Mammary epithelial cell (primary cell): ENCODE measurements at regions not wholly inside any gene's neighbourhood (a gene's known extent, or its start where the extent isn't known, plus 50 kb on each side); places are given as distances from the start of the nearest gene placed in this dataset.

ENCODE experiments used
- EZH2 ChIP-seq: IDR thresholded peaks from 2 replicates; pipeline ENCODE4 v1.6.1; 2012; ENCODE audit warnings: low read length, inconsistent platforms, borderline replicate concordance
- TF ChIP-seq, protein P1 (sequence below), 2 donors: IDR thresholded peaks in 1 of 2; conservative IDR thresholded peaks in 1 of 2; 2 replicates each; pipeline ENCODE4 v1.5.1; 2011 to 2012; ENCODE audit warnings: inconsistent platforms in 2 of 2, low read length in 2 of 2, mild to moderate bottlenecking in 2 of 2, control low read depth in 1 of 2, low read depth in 1 of 2; ENCODE audit not compliant: insufficient read depth in 1 of 2; ENCODE audit errors: extremely low read depth in 1 of 2

- no peak for TF ChIP-seq EZH2
- TF ChIP-seq, protein P1, sequence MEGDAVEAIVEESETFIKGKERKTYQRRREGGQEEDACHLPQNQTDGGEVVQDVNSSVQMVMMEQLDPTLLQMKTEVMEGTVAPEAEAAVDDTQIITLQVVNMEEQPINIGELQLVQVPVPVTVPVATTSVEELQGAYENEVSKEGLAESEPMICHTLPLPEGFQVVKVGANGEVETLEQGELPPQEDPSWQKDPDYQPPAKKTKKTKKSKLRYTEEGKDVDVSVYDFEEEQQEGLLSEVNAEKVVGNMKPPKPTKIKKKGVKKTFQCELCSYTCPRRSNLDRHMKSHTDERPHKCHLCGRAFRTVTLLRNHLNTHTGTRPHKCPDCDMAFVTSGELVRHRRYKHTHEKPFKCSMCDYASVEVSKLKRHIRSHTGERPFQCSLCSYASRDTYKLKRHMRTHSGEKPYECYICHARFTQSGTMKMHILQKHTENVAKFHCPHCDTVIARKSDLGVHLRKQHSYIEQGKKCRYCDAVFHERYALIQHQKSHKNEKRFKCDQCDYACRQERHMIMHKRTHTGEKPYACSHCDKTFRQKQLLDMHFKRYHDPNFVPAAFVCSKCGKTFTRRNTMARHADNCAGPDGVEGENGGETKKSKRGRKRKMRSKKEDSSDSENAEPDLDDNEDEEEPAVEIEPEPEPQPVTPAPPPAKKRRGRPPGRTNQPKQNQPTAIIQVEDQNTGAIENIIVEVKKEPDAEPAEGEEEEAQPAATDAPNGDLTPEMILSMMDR (conservative IDR thresholded peaks at IDR 0.05 in 1 of 2, IDR thresholded peaks at IDR 0.05 in 1 of 2; ENCODE audit: extremely low read depth in 1 of 2, insufficient read depth in 1 of 2, low read depth in 1 of 2, low read length in 2 of 2): no peak
These were observed 242.4 kb upstream of the NR3C2 start for GRCh38 chr4:148684638-148685037.
